ENCODE measurements at regions not wholly inside any gene's neighbourhood (a gene's known extent, or its start where the extent isn't known, plus 50 kb on each side); places are given as distances from the start of the nearest gene placed in this dataset.

DNA sequence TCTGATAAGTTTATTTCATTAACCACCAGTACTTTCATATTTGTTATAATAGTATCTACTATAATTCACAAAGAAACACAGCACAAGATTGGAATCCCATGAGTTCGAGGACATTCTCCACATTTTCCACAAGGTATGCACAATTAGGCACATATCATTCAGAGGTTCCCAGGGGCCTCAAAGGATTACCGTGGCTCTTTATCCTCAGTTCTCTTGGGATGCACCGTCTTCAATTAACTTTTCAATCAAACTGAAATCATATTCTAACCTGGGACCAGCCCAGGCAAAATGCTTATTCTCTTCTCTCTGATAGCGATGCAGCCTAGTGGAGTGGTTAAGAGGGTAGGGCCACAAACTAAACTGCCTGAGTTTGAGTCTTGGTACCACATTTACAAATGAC is 242.6 kb upstream of the RASGEF1B start:
- Histone ChIP-seq H3K4me1 (ENCODE audit: control insufficient read depth, insufficient read depth, low read length) (no peaks in the 10 kb centered on the region), H3K9me3 (ENCODE audit: control insufficient read depth, low read length) (no peaks in the 10 kb centered on the region), H3K27me3 (ENCODE audit: control insufficient read depth, insufficient read depth) (no peaks in the 10 kb centered on the region), H3K27ac (ENCODE audit: low read length) (no peak overlapping the region), H3K4me3 (ENCODE audit: low read length) (no peak overlapping the region)
- DNase-seq (no peak), ATAC-seq (no peak)
- 89% methylated on average over 4 of the region's 4 CpGs for WGBS
- intact Hi-C loops (cut with DNase I), result no loop called here

DNA sequence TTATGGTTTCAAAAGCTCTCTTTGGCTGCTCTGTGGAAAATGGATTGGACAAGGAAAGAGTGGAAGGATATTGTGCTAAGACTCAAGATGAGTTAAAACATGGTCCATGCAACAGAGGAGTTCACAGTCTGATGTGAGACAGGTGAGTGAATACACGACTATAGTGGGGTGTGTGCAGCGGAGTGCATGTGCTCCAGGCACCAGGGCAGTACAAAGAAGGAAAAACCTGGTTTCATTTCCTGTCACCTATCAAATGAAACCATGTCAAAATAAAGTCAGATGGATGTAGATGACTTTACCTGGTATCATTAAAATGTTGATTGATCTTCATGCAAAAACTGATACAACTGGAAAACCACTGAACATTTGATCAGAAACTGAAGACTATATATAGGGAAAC is 241.0 kb upstream of the RASGEF1B start:
- DNase-seq (no peak), ATAC-seq (no peak)
- no peaks in the 10 kb centered on the region for H3K27me3 ChIP-seq (ENCODE audit: control insufficient read depth, insufficient read depth)
- no peaks in the 10 kb centered on the region for H3K4me1 ChIP-seq (ENCODE audit: control insufficient read depth, insufficient read depth, low read length)
- WGBS, result 97% methylated on average over 2 of the region's 2 CpGs
- H3K9me3 ChIP-seq (ENCODE audit: control insufficient read depth, low read length), result no peaks in the 10 kb centered on the region
- no peak overlapping the region for H3K4me3 ChIP-seq (ENCODE audit: low read length)
- intact Hi-C loops (cut with DNase I), result no loop called here
- H3K27ac ChIP-seq (ENCODE audit: low read length), result no peak overlapping the region

GRCh38 chr4:81704461-81704860 is 232.8 kb upstream of the RASGEF1B start:
- Histone ChIP-seq H3K9me3 (ENCODE audit: control insufficient read depth, low read length) (no peaks in the 10 kb centered on the region), H3K27me3 (ENCODE audit: control insufficient read depth, insufficient read depth) (no peaks in the 10 kb centered on the region), H3K27ac (ENCODE audit: low read length) (no peak overlapping the region), H3K4me1 (ENCODE audit: control insufficient read depth, insufficient read depth, low read length) (no peaks in the 10 kb centered on the region), H3K4me3 (ENCODE audit: low read length) (no peak overlapping the region)
- intact Hi-C loops (cut with DNase I), result no loop called here
- ATAC-seq (no peak), DNase-seq (no peak)
- WGBS, result 35% methylated on average over 2 of the region's 2 CpGs

- Histone ChIP-seq H3K4me3 (ENCODE audit: low read length) (no peak overlapping the region), H3K27ac (ENCODE audit: low read length) (no peak overlapping the region), H3K27me3 (ENCODE audit: control insufficient read depth, insufficient read depth) (no peaks in the 10 kb centered on the region), H3K9me3 (ENCODE audit: control insufficient read depth, low read length) (no peaks in the 10 kb centered on the region), H3K4me1 (ENCODE audit: control insufficient read depth, insufficient read depth, low read length) (no peaks in the 10 kb centered on the region)
- WGBS, result 81% methylated on average over 4 of the region's 4 CpGs
- DNase-seq (no peak), ATAC-seq (no peak)
- intact Hi-C loops (cut with DNase I), result no loop called here
Measured at GRCh38 chr4:81700189-81700588, 228.5 kb upstream of the RASGEF1B start.

- intact Hi-C loops (cut with DNase I), result no loop called here
- ATAC-seq (no peak), DNase-seq (no peak)
- Histone ChIP-seq H3K27me3 (ENCODE audit: control insufficient read depth, insufficient read depth) (no peaks in the 10 kb centered on the region), H3K4me1 (ENCODE audit: control insufficient read depth, insufficient read depth, low read length) (no peaks in the 10 kb centered on the region), H3K27ac (ENCODE audit: low read length) (no peak overlapping the region), H3K9me3 (ENCODE audit: control insufficient read depth, low read length) (no peaks in the 10 kb centered on the region), H3K4me3 (ENCODE audit: low read length) (no peak overlapping the region)
- 80% methylated on average over 6 of the region's 6 CpGs for WGBS
Measured at GRCh38 chr4:81698538-81699296, 227.0 kb upstream of the RASGEF1B start.

GRCh38 chr4:81694176-81694913 is 222.6 kb upstream of the RASGEF1B start:
- Histone ChIP-seq H3K27ac (ENCODE audit: low read length) (no peak overlapping the region), H3K4me3 (ENCODE audit: low read length) (no peak overlapping the region), H3K9me3 (ENCODE audit: control insufficient read depth, low read length) (no peaks in the 10 kb centered on the region), H3K27me3 (ENCODE audit: control insufficient read depth, insufficient read depth) (no peaks in the 10 kb centered on the region), H3K4me1 (ENCODE audit: control insufficient read depth, insufficient read depth, low read length) (no peaks in the 10 kb centered on the region)
- intact Hi-C loops (cut with DNase I), result no loop called here
- ATAC-seq (no peak), DNase-seq (no peak)
- WGBS, result 72% methylated on average over 5 of the region's 5 CpGs

- DNase-seq (no peak), ATAC-seq (no peak)
- H3K4me3 ChIP-seq (ENCODE audit: low read length), result no peak overlapping the region
- H3K27ac ChIP-seq (ENCODE audit: low read length), result no peak overlapping the region
- no peaks in the 10 kb centered on the region for H3K9me3 ChIP-seq (ENCODE audit: control insufficient read depth, low read length)
- intact Hi-C loops (cut with DNase I), result no loop called here
- no peaks in the 10 kb centered on the region for H3K27me3 ChIP-seq (ENCODE audit: control insufficient read depth, insufficient read depth)
- H3K4me1 ChIP-seq (ENCODE audit: control insufficient read depth, insufficient read depth, low read length), result no peaks in the 10 kb centered on the region
- 79% methylated on average over 2 of the region's 2 CpGs for WGBS
Measured at GRCh38 chr4:81690871-81691270, 219.2 kb upstream of the RASGEF1B start.

GRCh38 chr4:81688085-81688484 is 216.4 kb upstream of the RASGEF1B start:
- H3K27ac ChIP-seq (ENCODE audit: low read length), result no peak overlapping the region
- intact Hi-C loops (cut with DNase I), result loop anchor here in 2 of 4 donors (10.0 kb wide), 1 partner anchor 223 kb away; no protein-coding TSS in a partner anchor
- 56% methylated on average over 4 of the region's 4 CpGs for WGBS
- H3K4me3 ChIP-seq (ENCODE audit: low read length), result no peak overlapping the region
- peaks cover 6% of the 10 kb centered on the region for H3K4me1 ChIP-seq (ENCODE audit: control insufficient read depth, insufficient read depth, low read length)
- no peak for DNase-seq
- no peaks in the 10 kb centered on the region for H3K27me3 ChIP-seq (ENCODE audit: control insufficient read depth, insufficient read depth)
- peak in 1 of 2 donors; percentile 20 for ATAC-seq
- H3K9me3 ChIP-seq (ENCODE audit: control insufficient read depth, low read length), result no peaks in the 10 kb centered on the region

- no peaks in the 10 kb centered on the region for H3K9me3 ChIP-seq (ENCODE audit: control insufficient read depth, low read length)
- peaks cover 6% of the 10 kb centered on the region for H3K4me1 ChIP-seq (ENCODE audit: control insufficient read depth, insufficient read depth, low read length)
- no peaks in the 10 kb centered on the region for H3K27me3 ChIP-seq (ENCODE audit: control insufficient read depth, insufficient read depth)
- H3K4me3 ChIP-seq (ENCODE audit: low read length), result no peak overlapping the region
- H3K27ac ChIP-seq (ENCODE audit: low read length), result no peak overlapping the region
- intact Hi-C loops (cut with DNase I), result loop anchor here in 2 of 4 donors (10.0 kb wide), 1 partner anchor 223 kb away; no protein-coding TSS in a partner anchor
- ATAC-seq (no peak), DNase-seq (no peak)
- 96% methylated on average over 1 of the region's 1 CpG for WGBS
Measured at GRCh38 chr4:81687471-81687870, 215.8 kb upstream of the RASGEF1B start.

DNA sequence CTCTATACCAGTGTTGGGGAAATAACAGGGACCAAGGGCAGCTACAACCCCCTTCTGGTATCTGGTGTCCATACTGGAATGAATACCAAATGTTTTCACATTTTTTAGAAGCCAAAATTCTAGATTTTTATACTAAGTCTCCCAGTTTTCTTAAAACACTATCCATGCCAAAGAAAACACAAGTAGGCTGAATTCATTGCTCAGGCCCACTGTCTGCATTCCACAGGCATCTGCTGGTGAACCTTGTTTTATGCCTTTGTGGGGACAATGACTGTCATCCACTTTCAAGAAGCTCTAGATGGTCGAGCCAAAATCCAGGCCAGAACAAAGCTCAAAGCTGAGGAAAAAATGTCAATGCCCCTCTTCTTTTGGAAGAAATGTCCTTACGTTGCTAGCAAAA is 213.4 kb upstream of the RASGEF1B start:
- H3K4me1 ChIP-seq (ENCODE audit: control insufficient read depth, insufficient read depth, low read length), result peaks cover 6% of the 10 kb centered on the region
- ATAC-seq, result peak; percentile 41 to 50
- H3K27me3 ChIP-seq (ENCODE audit: control insufficient read depth, insufficient read depth), result no peaks in the 10 kb centered on the region
- no peaks in the 10 kb centered on the region for H3K9me3 ChIP-seq (ENCODE audit: control insufficient read depth, low read length)
- intact Hi-C loops (cut with DNase I), result loop anchor here in 2 of 4 donors (10.0 kb wide), 1 partner anchor 220 kb away; no protein-coding TSS in a partner anchor
- DNase-seq, result peak in 1 of 3 donors; percentile 38
- no peak overlapping the region for H3K4me3 ChIP-seq (ENCODE audit: low read length)
- WGBS, result 60% methylated on average over 2 of the region's 2 CpGs
- H3K27ac ChIP-seq (ENCODE audit: low read length), result no peak overlapping the region

DNA sequence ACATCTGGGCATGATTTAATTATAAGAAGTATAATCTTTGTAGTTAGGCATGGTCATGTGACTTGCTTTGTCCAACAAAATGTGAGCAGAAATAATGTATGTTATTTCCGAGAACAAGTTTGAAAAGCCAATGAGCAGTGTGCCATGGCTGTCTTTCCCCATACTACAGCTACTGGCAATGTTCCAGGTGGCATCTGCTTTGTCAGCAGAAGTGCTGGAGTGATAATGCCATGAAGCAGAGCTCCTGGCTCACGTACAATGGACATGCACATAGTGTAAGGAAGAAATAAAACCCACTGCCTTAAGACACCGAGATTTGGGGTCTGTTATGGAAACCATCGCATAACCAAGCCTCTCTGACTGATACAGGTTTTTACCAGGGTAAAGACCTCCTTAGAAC is 212.6 kb upstream of the RASGEF1B start:
- 75% methylated on average over 4 of the region's 4 CpGs for WGBS
- ATAC-seq (peak in 1 of 2 donors; percentile 26), DNase-seq (peak in 2 of 3 donors; percentile 33 to 51)
- intact Hi-C loops (cut with DNase I), result loop anchor here in 2 of 4 donors (10.0 kb wide), 1 partner anchor 220 kb away; no protein-coding TSS in a partner anchor
- peaks cover 6% of the 10 kb centered on the region for H3K4me1 ChIP-seq (ENCODE audit: control insufficient read depth, insufficient read depth, low read length)
- H3K9me3 ChIP-seq (ENCODE audit: control insufficient read depth, low read length), result no peaks in the 10 kb centered on the region
- H3K27me3 ChIP-seq (ENCODE audit: control insufficient read depth, insufficient read depth), result no peaks in the 10 kb centered on the region
- H3K4me3 ChIP-seq (ENCODE audit: low read length), result no peak overlapping the region
- H3K27ac ChIP-seq (ENCODE audit: low read length), result no peak overlapping the region
